Hepatocyte (in vitro differentiated cells): ENCODE measurements at regions not wholly inside any gene's neighbourhood (a gene's known extent, or its start where the extent isn't known, plus 50 kb on each side); places are given as distances from the start of the nearest gene placed in this dataset.

ENCODE experiments used
- DNase-seq: peaks from one replicate; pipeline ENCODE4 v3.0.0-alpha.2; 2016; ENCODE audit warnings: low spot score
- H2AFZ ChIP-seq: fragments of 200-600 bp; sonication (generic); 2 replicates; pipeline ENCODE4 v1.6.0; 2016; ENCODE audit warnings: antibody characterized with exemption, mild to moderate bottlenecking
- H3K27ac ChIP-seq: fragments of 200-600 bp; sonication (generic); 2 replicates; pipeline ENCODE4 v1.5.1; 2016; ENCODE audit warnings: mild to moderate bottlenecking
- H3K27me3 ChIP-seq: fragments of 200-600 bp; sonication (generic); 2 replicates; pipeline ENCODE4 v1.6.1; 2016
- H3K36me3 ChIP-seq: fragments of 200-600 bp; sonication (generic); replicated peaks from 2 replicates; pipeline ENCODE4 v1.5.1; 2016; ENCODE audit warnings: low read depth; ENCODE audit not compliant: insufficient read depth
- H3K4me1 ChIP-seq: fragments of 200-600 bp; sonication (generic); 2 replicates; pipeline ENCODE4 v1.5.1; 2016; ENCODE audit warnings: mild to moderate bottlenecking, moderate library complexity; ENCODE audit not compliant: insufficient read depth
- H3K4me2 ChIP-seq: fragments of 200-600 bp; sonication (generic); 2 replicates; pipeline ENCODE4 v1.6.0; 2016
- H3K4me3 ChIP-seq: fragments of 200-600 bp; sonication (generic); 2 replicates; pipeline ENCODE4 v1.5.1; 2016; ENCODE audit warnings: mild to moderate bottlenecking
- H3K79me2 ChIP-seq: fragments of 200-600 bp; sonication (generic); 2 replicates; pipeline ENCODE4 v1.6.0; 2017; ENCODE audit warnings: mild to moderate bottlenecking
- H3K9me2 ChIP-seq: fragments of 200-600 bp; sonication (generic); replicated peaks from 2 replicates; pipeline ENCODE4 v1.6.0; 2017; ENCODE audit warnings: mild to moderate bottlenecking; ENCODE audit not compliant: insufficient read depth
- H3K9me3 ChIP-seq: fragments of 200-600 bp; sonication (generic); 2 replicates; pipeline ENCODE4 v1.5.1; 2016; ENCODE audit warnings: low read depth, mild to moderate bottlenecking
- H4K20me1 ChIP-seq: fragments of 200-600 bp; sonication (generic); 2 replicates; pipeline ENCODE4 v1.6.0; 2016; ENCODE audit warnings: mild to moderate bottlenecking; ENCODE audit not compliant: insufficient read depth, poor library complexity, severe bottlenecking
- CTCF ChIP-seq: fragments of 200-600 bp; sonication (generic); IDR thresholded peaks from 2 replicates; pipeline ENCODE4 v1.5.1; 2016; ENCODE audit warnings: antibody characterized with exemption, mild to moderate bottlenecking; ENCODE audit not compliant: poor library complexity
- EZH2 ChIP-seq: fragments of 200-600 bp; sonication (generic); IDR thresholded peaks from 2 replicates; pipeline ENCODE4 v1.6.1; 2016; ENCODE audit warnings: antibody characterized with exemption, mild to moderate bottlenecking, borderline replicate concordance
- EZH2phosphoT487 ChIP-seq: fragments of 200-600 bp; sonication (generic); IDR thresholded peaks from one replicate; pipeline ENCODE4 v1.6.1; 2018; ENCODE audit warnings: antibody characterized with exemption, mild to moderate bottlenecking, low read depth, moderate library complexity; ENCODE audit not compliant: unreplicated experiment, severe bottlenecking
- WGBS: methylation state at CpG from one replicate; pipeline ENCODE4 v1.1.6; 2016; ENCODE audit warnings: low lambda C conversion rate; ENCODE audit errors: missing lambda C conversion rate; 5-methylcytosine and 5-hydroxymethylcytosine counted together

DNA sequence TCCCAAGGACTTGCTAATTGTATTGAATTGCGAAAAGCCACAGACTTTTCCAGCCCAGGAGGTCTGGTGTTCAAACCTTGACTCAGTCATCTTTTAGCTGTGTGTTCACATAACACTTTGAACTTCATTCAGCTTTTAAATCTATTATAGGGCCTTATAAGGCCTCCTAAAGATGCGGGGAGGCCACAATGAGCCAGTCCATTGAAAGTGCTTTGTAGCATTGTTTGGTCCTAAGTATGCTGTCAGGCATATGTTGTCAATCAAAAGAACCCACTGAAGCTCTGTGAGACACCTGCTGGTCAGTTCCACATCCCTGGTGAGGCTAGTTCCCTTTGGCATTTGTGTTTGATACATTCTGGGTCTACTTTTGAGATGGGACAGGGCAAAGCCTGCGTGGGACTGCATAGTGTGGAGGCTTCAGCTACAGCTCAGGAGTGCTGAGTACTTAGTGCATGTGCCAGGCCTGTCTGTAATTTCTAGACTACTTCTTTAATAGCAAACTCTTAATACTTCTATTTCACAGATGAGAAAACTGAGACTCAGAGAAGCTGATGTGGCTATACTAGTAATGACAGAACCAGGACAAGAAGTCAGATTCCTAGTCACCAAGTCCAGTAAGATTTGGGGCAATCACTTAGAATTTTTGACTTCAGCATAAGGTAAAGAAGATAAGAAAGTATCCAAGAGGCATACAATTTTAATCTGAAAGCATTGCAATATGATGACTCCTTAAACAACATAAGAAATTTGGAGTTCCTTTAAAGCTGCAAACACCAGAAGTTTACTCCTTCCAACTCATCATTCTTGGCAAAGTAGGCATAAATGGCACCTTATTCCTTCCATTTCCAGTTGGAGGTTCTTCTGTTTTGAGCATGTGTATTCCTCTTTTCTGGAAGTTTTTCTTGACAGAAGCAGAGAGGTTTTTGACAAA, 213.0 kb downstream of the PDCD6IP start:
- WGBS: 93% methylated on average over 3 of the region's 3 CpGs
- Histone ChIP-seq H3K4me2 (no peak overlapping the region), H3K9me2 (no peaks in the 10 kb centered on the region), H2AFZ (no peak overlapping the region), H3K79me2 (no peaks in the 10 kb centered on the region), H3K36me3 (no peaks in the 10 kb centered on the region), H3K4me3 (no peak overlapping the region), H4K20me1 (no peaks in the 10 kb centered on the region), H3K27ac (peak overlapping the region; percentile 61), H3K4me1 (peaks cover 32% of the 10 kb centered on the region), H3K27me3 (no peaks in the 10 kb centered on the region), H3K9me3 (no peaks in the 10 kb centered on the region)
- TF ChIP-seq EZH2phosphoT487 (no peak), EZH2 (no peak), CTCF (peak; percentile 5)
- no peak for DNase-seq

GRCh38 chr3:34012102-34012461, 213.7 kb downstream of the PDCD6IP start:
- Histone ChIP-seq H3K36me3 (no peaks in the 10 kb centered on the region), H2AFZ (no peak overlapping the region), H3K79me2 (no peaks in the 10 kb centered on the region), H3K27me3 (no peaks in the 10 kb centered on the region), H3K4me3 (no peak overlapping the region), H3K27ac (peak overlapping the region; percentile 80), H3K9me2 (no peaks in the 10 kb centered on the region), H3K4me1 (peaks cover 32% of the 10 kb centered on the region), H4K20me1 (no peaks in the 10 kb centered on the region), H3K9me3 (no peaks in the 10 kb centered on the region), H3K4me2 (peak overlapping the region; percentile 26)
- TF ChIP-seq CTCF (no peak), EZH2 (no peak), EZH2phosphoT487 (no peak)
- peak; percentile 82 for DNase-seq
- WGBS: 27% methylated on average over 2 of the region's 2 CpGs

- no peak for TF ChIP-seq EZH2phosphoT487
- TF ChIP-seq EZH2: no peak
- TF ChIP-seq CTCF: no peak
- WGBS: 61% methylated on average over 6 of the region's 6 CpGs
- Histone ChIP-seq H3K4me1 (peaks cover 32% of the 10 kb centered on the region), H3K4me3 (no peak overlapping the region), H2AFZ (no peak overlapping the region), H4K20me1 (no peaks in the 10 kb centered on the region), H3K27me3 (no peaks in the 10 kb centered on the region), H3K79me2 (no peaks in the 10 kb centered on the region), H3K9me2 (no peaks in the 10 kb centered on the region), H3K4me2 (no peak overlapping the region), H3K27ac (peak overlapping the region; percentile 80), H3K9me3 (no peaks in the 10 kb centered on the region), H3K36me3 (no peaks in the 10 kb centered on the region)
- DNase-seq: no peak
Measured at GRCh38 chr3:34013818-34014570, 215.6 kb downstream of the PDCD6IP start.
